GM12878 (cell line): ENCODE measurements at regions not wholly inside any gene's neighbourhood (a gene's known extent, or its start where the extent isn't known, plus 50 kb on each side); places are given as distances from the start of the nearest gene placed in this dataset.

Experiments used
- ATAC-seq: fragments of 200-7000 bp; cut with Tn5 transposase; 3 replicates; pipeline ENCODE4 v1.9.1; 2020; ENCODE audit warnings: mild to moderate bottlenecking, moderate library complexity
- BruUV-seq: library from RNA; stranded (reverse); fragments of 400-500 nt; replicated peaks from 2 replicates; lab custom pipeline; 2021; lab: Mats Ljungman, UMichigan
- CTCF ChIA-PET: fragments of 300-600 bp; sonication (Branson Sonifier 250); formaldehyde crosslinking; extraction: SDS; loops from one replicate; lab custom pipeline; 2021; ENCODE audit warnings: inconsistent platforms; lab: Yijun Ruan, JAX
- POLR2A ChIA-PET: fragments of 350-600 bp; formaldehyde crosslinking; extraction: SDS; loops from one replicate; lab custom pipeline; 2021; ENCODE audit warnings: inconsistent platforms; lab: Charles Lee
- RAD21 ChIA-PET: fragments of 300-600 bp; sonication (Branson Sonifier 250); formaldehyde crosslinking; loops from one replicate; lab custom pipeline; 2023; ENCODE audit warnings: antibody characterized with exemption; ENCODE audit not compliant: unreplicated experiment; lab: Charles Lee
- SMC1A ChIA-PET: fragments of 300-600 bp; sonication (Branson Sonifier 250); formaldehyde crosslinking; loops from one replicate; lab custom pipeline; 2023; ENCODE audit not compliant: unreplicated experiment, uncharacterized antibody; lab: Charles Lee
- DNase-seq: peaks from one replicate; pipeline ENCODE4 v3.0.0-alpha.2; 2011; ENCODE audit warnings: low read depth, low spot score
- FAIRE-seq: peaks from 3 replicates; lab custom pipeline; 2011; peaks lifted over from hg19 to GRCh38; lab: Jason Lieb, UNC
- H2AFZ ChIP-seq: 2 replicates; pipeline ENCODE4 v1.6.0; 2011; ENCODE audit warnings: low read depth, low read length, control low read depth; ENCODE audit not compliant: control insufficient read depth
- H3K27ac ChIP-seq: 2 replicates; pipeline ENCODE4 v1.5.1; 2011; ENCODE audit warnings: control low read depth; ENCODE audit not compliant: control insufficient read depth, insufficient read depth
- H3K27me3 ChIP-seq, 2 experiments: replicated peaks in 1 of 2; 2 replicates each; pipeline versions ENCODE4 v1.6.0 to v1.6.1; 2011; ENCODE audit warnings: low read length in 1 of 2; ENCODE audit not compliant: control insufficient read depth in 2 of 2, insufficient read depth in 2 of 2
- H3K36me3 ChIP-seq, 2 experiments: 2 replicates each; pipeline ENCODE4 v1.5.1; 2011; ENCODE audit warnings: low read length in 1 of 2; ENCODE audit not compliant: control insufficient read depth in 2 of 2, insufficient read depth in 2 of 2
- H3K4me1 ChIP-seq: 2 replicates; pipeline ENCODE4 v1.6.1; 2011; ENCODE audit warnings: mild to moderate bottlenecking, low read length, moderate library complexity, mixed read lengths; ENCODE audit not compliant: control insufficient read depth, insufficient read depth
- H3K4me2 ChIP-seq: 2 replicates; pipeline ENCODE4 v1.6.0; 2011; ENCODE audit warnings: control low read depth; ENCODE audit not compliant: control insufficient read depth, insufficient read depth
- H3K4me3 ChIP-seq: fragments of 200-600 bp; sonication (generic); 2 replicates; pipeline ENCODE4 v1.5.1; 2016
- H3K79me2 ChIP-seq: 2 replicates; pipeline ENCODE4 v1.6.0; 2011; ENCODE audit warnings: low read length; ENCODE audit not compliant: control insufficient read depth, insufficient read depth
- H3K9ac ChIP-seq: 2 replicates; pipeline ENCODE4 v1.8.0; 2011; ENCODE audit warnings: low read length, control low read depth, mixed read lengths; ENCODE audit not compliant: control insufficient read depth, insufficient read depth
- H3K9me3 ChIP-seq: replicated peaks from 3 replicates; pipeline ENCODE4 v1.5.1; 2011; ENCODE audit warnings: mild to moderate bottlenecking, low read length; ENCODE audit not compliant: control insufficient read depth, insufficient read depth
- H4K20me1 ChIP-seq: 2 replicates; pipeline ENCODE4 v1.6.0; 2011; ENCODE audit not compliant: control insufficient read depth, insufficient read depth
- ATF3 ChIP-seq: IDR thresholded peaks from 2 replicates; pipeline ENCODE4 v1.6.1; 2011; ENCODE audit warnings: low read depth, mild to moderate bottlenecking, low read length, moderate library complexity, borderline replicate concordance; ENCODE audit errors: extremely low read depth
- CBX3 ChIP-seq: fragments of 200-600 bp; sonication (generic); IDR thresholded peaks from 2 replicates; pipeline ENCODE4 v1.6.1; 2016; ENCODE audit warnings: low read depth, borderline replicate concordance
- HSF1 ChIP-seq: fragments of 150-350 bp; IDR thresholded peaks from 2 replicates; pipeline ENCODE4 v1.6.1; 2014; ENCODE audit warnings: mild to moderate bottlenecking, low read depth, low read length
- IRF3 ChIP-seq: fragments of 450-650 bp; IDR thresholded peaks from 2 replicates; pipeline ENCODE4 v1.6.1; 2014; ENCODE audit warnings: mild to moderate bottlenecking
- KDM1A ChIP-seq: fragments of 200-600 bp; sonication (generic); IDR thresholded peaks from 2 replicates; pipeline ENCODE4 v1.6.1; 2016; ENCODE audit warnings: borderline replicate concordance
- LARP7 ChIP-seq: fragments of 450-650 bp; IDR thresholded peaks from 2 replicates; pipeline ENCODE4 v1.6.1; 2017; ENCODE audit warnings: mild to moderate bottlenecking
- MAX ChIP-seq: IDR thresholded peaks from 2 replicates; pipeline ENCODE4 v1.6.1; 2012; ENCODE audit warnings: low read depth, low read length, improper control_type of control experiment
- NR2C2 ChIP-seq: IDR thresholded peaks from 2 replicates; pipeline ENCODE4 v1.6.1; 2011; ENCODE audit warnings: borderline replicate concordance, low read depth; ENCODE audit not compliant: control insufficient read depth, insufficient read length
- PAX5 ChIP-seq: IDR thresholded peaks from 2 replicates; pipeline ENCODE4 v1.6.1; 2011; ENCODE audit warnings: low read depth, low read length, borderline replicate concordance
- POLR2A ChIP-seq: IDR thresholded peaks from 2 replicates; pipeline ENCODE4 v1.6.1; 2011; ENCODE audit warnings: low read depth, mild to moderate bottlenecking, low read length
- RBBP5 ChIP-seq: fragments of 200-600 bp; sonication (generic); conservative IDR thresholded peaks from 2 replicates; pipeline ENCODE4 v1.6.1; 2016
- TARDBP ChIP-seq: IDR thresholded peaks from 2 replicates; pipeline ENCODE4 v1.6.1; 2016; ENCODE audit warnings: borderline replicate concordance
- ZNF217 ChIP-seq: fragments of 450-650 bp; IDR thresholded peaks from 2 replicates; pipeline ENCODE4 v1.6.1; 2017; ENCODE audit warnings: antibody characterized with exemption, mild to moderate bottlenecking
- ZNF384 ChIP-seq: IDR thresholded peaks from 2 replicates; pipeline ENCODE4 v1.6.1; 2012; ENCODE audit warnings: low read depth, mild to moderate bottlenecking, low read length, improper control_type of control experiment, borderline replicate concordance
- ZNF592 ChIP-seq: fragments of 450-650 bp; IDR thresholded peaks from 2 replicates; pipeline ENCODE4 v1.6.1; 2017; ENCODE audit warnings: mild to moderate bottlenecking, moderate library complexity
- WGBS: methylation state at CpG from one replicate; pipeline ENCODE4 v1.1.6; 2016; ENCODE audit warnings: low lambda C conversion rate; ENCODE audit not compliant: insufficient replicate concordance, insufficient coverage; ENCODE audit errors: missing lambda C conversion rate; 5-methylcytosine and 5-hydroxymethylcytosine counted together
- in situ Hi-C: fragments of 300-500 bp; cut with MboI; formaldehyde crosslinking; loops from 9 replicates; pipeline ENCODE4 v1.14.3; 2018; ENCODE audit warnings: mixed read lengths
- intact Hi-C: fragments of 100-400 bp; cut with micrococcal nuclease; formaldehyde crosslinking; loops from one replicate; pipeline ENCODE4 v1.14.2; 2022; ENCODE audit not compliant: unreplicated experiment

GRCh38 chr7:67470256-67470751 lies 473.7 kb downstream of the TYW1 start (continued):
- TF ChIP-seq ZNF217 (no peak), CBX3 (no peak), HSF1 (no peak), KDM1A (no peak), RBBP5 (no peak)

- ChIA-PET POLR2A (no interaction called here), RAD21 (no interaction called here), SMC1A (no interaction called here), CTCF (no interaction called here)
- Histone ChIP-seq H3K9ac (no peak overlapping the region), H2AFZ (no peak overlapping the region), H4K20me1 (no peaks in the 10 kb centered on the region), H3K36me3 (no peaks in the 10 kb centered on the region), H3K4me3 (no peak overlapping the region), H3K79me2 (no peaks in the 10 kb centered on the region), H3K4me2 (no peak overlapping the region), H3K9me3 (no peaks in the 10 kb centered on the region), H3K4me1 (no peaks in the 10 kb centered on the region), H3K27me3 (no peaks in the 10 kb centered on the region), H3K27ac (no peak overlapping the region)
- 5% methylated on average over 1 of the region's 1 CpG for whole genome bisulfite sequencing
- no TSS peak for BruUV-seq
- intact Hi-C loops (no loop called here), in situ Hi-C loops (no loop called here)
- no peak for ATAC-seq
- no peak for DNase-seq
- FAIRE-seq: no peak
- TF ChIP-seq IRF3 (no peak), ZNF592 (no peak), ATF3 (no peak), PAX5 (no peak), LARP7 (no peak), MAX (no peak), TARDBP (no peak), ZNF384 (no peak), POLR2A (no peak), NR2C2 (no peak)
These were observed 478.7 kb downstream of the TYW1 start for GRCh38 chr7:67475293-67475692.
